ENCODE measurements at regions not wholly inside any gene's neighbourhood (a gene's known extent, or its start where the extent isn't known, plus 50 kb on each side); places are given as distances from the start of the nearest gene placed in this dataset.
"Not testable (repeated sequence)": the region's sequence is repeated elsewhere in the genome, so short reads cannot be mapped to it uniquely, and the experiment has no call there.

DNA sequence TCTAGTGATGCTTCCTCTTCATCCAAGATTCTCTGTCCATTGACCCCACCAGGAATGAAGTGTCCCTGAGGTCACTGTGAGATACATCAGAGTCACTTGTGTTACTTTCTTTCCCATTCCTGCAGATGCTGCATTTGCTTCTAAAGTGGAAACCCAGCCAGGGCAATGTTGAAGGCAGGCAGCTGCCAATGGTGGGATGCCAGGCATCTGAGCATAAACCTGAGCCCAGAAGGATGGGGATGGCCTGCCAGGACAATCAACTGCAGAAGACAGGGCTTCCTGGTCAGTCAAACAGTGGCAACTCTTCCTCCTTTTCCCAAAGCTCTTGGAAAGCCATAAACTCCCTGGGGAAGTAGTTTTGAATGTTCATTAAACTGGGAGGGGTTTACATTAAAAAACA, 178.0 kb upstream of the TMEM132C start:
- H3K9me3 ChIP-seq (ENCODE audit: control insufficient read depth in 1 of 2, low read length in 2 of 2) = no peaks in the 10 kb centered on the region
- H3K4me1 ChIP-seq (ENCODE audit: control insufficient read depth in 1 of 2, insufficient read depth in 2 of 2, low read length in 2 of 2) = no peaks in the 10 kb centered on the region
- no peak overlapping the region for H3K4me3 ChIP-seq (ENCODE audit: low read depth in 1 of 2, low read length in 2 of 2)
- H3K36me3 ChIP-seq (ENCODE audit: control insufficient read depth in 1 of 2, insufficient read depth in 2 of 2, low read length in 2 of 2) = no peaks in the 10 kb centered on the region
- no peak overlapping the region for H3K27ac ChIP-seq (ENCODE audit: low read length)
- H3K27me3 ChIP-seq (ENCODE audit: low read depth, low read length) = no peaks in the 10 kb centered on the region

DNA sequence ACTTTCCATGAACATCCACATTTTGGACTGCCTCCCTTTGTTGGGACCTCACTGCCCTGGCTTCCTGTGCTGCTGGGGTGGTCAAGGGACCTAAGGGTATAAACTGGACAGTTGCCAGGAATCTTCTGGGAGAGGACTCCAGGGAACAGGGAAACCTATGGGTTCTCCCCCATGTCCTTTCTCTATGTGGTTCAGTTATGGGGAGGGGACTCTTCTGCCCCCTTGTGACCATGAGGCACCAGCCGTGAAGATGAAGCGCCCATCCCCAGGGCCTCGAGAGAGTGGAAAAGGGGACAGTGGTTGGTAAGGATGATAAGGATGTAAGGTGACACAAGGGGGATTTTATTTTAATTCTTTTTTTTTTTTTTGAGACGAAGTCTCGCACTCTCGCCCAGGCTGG, 177.0 kb upstream of the TMEM132C start:
- Histone ChIP-seq H3K9me3 (ENCODE audit: control insufficient read depth in 1 of 2, low read length in 2 of 2) (no peaks in the 10 kb centered on the region), H3K4me1 (ENCODE audit: control insufficient read depth in 1 of 2, insufficient read depth in 2 of 2, low read length in 2 of 2) (no peaks in the 10 kb centered on the region), H3K27me3 (ENCODE audit: low read depth, low read length) (no peaks in the 10 kb centered on the region), H3K36me3 (ENCODE audit: control insufficient read depth in 1 of 2, insufficient read depth in 2 of 2, low read length in 2 of 2) (no peaks in the 10 kb centered on the region), H3K4me3 (ENCODE audit: low read depth in 1 of 2, low read length in 2 of 2) (no peak overlapping the region), H3K27ac (ENCODE audit: low read length) (no peak overlapping the region)

DNA sequence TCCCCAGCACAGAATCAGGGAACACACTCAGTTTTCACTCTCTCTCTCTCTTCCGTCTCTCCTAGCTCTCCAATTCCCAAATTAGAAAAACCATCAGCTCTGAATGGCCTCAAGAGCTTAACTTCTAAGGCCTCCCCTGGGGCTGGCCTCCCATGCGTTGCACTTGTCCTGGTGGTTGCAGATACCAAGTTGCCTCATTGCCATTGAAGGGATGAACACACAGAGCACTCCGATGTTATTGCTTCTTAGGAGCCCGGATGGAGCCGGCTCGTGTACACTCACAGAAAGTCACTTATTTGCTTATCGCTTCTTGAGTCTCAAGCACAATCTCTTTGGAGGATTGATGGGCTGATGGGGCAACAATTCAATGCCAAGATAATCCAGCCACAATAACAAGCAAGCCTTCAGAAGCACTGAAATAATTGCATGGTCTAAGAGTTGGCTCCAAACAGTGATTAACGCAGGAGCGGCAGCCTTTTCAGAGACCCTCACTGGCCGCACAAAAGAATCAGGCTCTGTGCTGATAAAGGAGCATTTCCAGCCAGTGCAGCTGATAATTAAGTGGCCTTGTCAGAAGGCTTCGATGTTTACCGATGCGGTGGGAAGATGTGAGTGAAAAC, 175.8 kb upstream of the TMEM132C start:
- Histone ChIP-seq H3K27me3 (ENCODE audit: low read depth, low read length) (no peaks in the 10 kb centered on the region), H3K36me3 (ENCODE audit: control insufficient read depth in 1 of 2, insufficient read depth in 2 of 2, low read length in 2 of 2) (no peaks in the 10 kb centered on the region), H3K4me1 (ENCODE audit: control insufficient read depth in 1 of 2, insufficient read depth in 2 of 2, low read length in 2 of 2) (no peaks in the 10 kb centered on the region), H3K27ac (ENCODE audit: low read length) (no peak overlapping the region), H3K4me3 (ENCODE audit: low read depth in 1 of 2, low read length in 2 of 2) (no peak overlapping the region), H3K9me3 (ENCODE audit: control insufficient read depth in 1 of 2, low read length in 2 of 2) (no peaks in the 10 kb centered on the region)

DNA sequence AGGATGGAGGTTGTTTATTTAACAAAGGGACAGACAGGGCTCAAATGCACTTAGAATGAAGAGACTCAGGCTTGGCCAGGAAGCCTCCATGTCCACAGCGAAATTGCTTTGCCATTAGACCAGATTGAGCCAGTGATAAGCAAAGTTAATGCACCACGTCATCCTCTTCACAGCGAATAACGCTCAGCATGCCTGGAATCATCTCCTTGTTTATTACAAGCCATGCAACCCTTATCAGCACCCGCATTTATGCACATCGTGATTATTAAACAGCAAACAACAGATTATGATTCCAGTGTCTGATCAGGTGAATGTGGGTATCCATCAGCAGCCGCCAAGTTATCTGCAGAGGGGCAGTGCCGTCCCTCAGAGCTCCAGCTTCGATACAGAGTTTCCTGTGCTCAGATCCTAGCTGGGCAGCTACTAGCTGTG, 175.0 kb upstream of the TMEM132C start:
- no peaks in the 10 kb centered on the region for H3K36me3 ChIP-seq (ENCODE audit: control insufficient read depth in 1 of 2, insufficient read depth in 2 of 2, low read length in 2 of 2)
- H3K9me3 ChIP-seq (ENCODE audit: control insufficient read depth in 1 of 2, low read length in 2 of 2) = no peaks in the 10 kb centered on the region
- H3K4me1 ChIP-seq (ENCODE audit: control insufficient read depth in 1 of 2, insufficient read depth in 2 of 2, low read length in 2 of 2) = no peaks in the 10 kb centered on the region
- no peaks in the 10 kb centered on the region for H3K27me3 ChIP-seq (ENCODE audit: low read depth, low read length)
- H3K27ac ChIP-seq (ENCODE audit: low read length) = no peak overlapping the region
- no peak overlapping the region for H3K4me3 ChIP-seq (ENCODE audit: low read depth in 1 of 2, low read length in 2 of 2)

DNA sequence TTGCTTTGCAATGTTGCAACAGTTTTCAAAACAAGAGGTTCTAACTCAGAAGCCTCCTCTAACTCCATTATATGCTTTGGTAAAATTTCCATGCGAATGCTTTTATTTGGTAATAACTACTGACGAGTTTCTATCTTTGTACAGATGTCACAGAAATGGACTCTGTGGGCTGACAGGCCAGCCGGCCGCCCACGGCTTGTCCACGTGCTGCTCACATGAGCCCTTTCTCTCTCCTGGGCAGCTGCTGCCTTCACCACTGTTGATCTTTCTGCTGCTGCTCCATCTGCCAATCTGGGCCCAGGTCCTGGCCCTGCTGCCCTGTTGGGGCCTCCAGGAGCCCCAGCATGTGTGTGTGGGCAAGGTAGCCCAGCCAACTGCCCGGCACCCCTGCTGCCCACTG, 168.2 kb upstream of the TMEM132C start:
- Histone ChIP-seq H3K27me3 (ENCODE audit: low read depth, low read length) (no peaks in the 10 kb centered on the region), H3K4me1 (ENCODE audit: control insufficient read depth in 1 of 2, insufficient read depth in 2 of 2, low read length in 2 of 2) (no peaks in the 10 kb centered on the region), H3K4me3 (ENCODE audit: low read depth in 1 of 2, low read length in 2 of 2) (no peak overlapping the region), H3K9me3 (ENCODE audit: control insufficient read depth in 1 of 2, low read length in 2 of 2) (peaks cover 0 to 5% of the 10 kb centered on the region in 2 donors), H3K36me3 (ENCODE audit: control insufficient read depth in 1 of 2, insufficient read depth in 2 of 2, low read length in 2 of 2) (no peaks in the 10 kb centered on the region), H3K27ac (ENCODE audit: low read length) (no peak overlapping the region)

DNA sequence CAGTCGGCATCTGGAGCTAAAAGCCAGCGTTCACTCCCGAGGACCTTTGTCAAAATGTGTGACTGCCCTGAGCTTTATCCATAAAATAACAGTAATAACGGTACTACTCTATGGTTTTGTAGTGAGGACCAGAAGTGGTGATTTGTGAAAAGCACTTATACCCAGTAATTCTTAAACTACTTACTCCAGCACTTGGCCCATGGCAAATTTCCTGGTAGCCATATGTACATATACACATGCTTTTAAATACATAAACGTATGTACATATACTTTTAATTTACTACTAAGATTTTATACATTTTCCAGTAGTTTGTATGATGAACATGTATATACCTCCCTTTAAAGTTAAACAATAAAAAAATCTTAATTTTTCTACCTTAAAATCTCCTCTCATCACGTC, 163.8 kb upstream of the TMEM132C start:
- Histone ChIP-seq H3K9me3 (ENCODE audit: control insufficient read depth in 1 of 2, low read length in 2 of 2) (peaks cover 0 to 5% of the 10 kb centered on the region in 2 donors), H3K4me3 (ENCODE audit: low read depth in 1 of 2, low read length in 2 of 2) (no peak overlapping the region), H3K27ac (ENCODE audit: low read length) (no peak overlapping the region), H3K36me3 (ENCODE audit: control insufficient read depth in 1 of 2, insufficient read depth in 2 of 2, low read length in 2 of 2) (no peaks in the 10 kb centered on the region), H3K4me1 (ENCODE audit: control insufficient read depth in 1 of 2, insufficient read depth in 2 of 2, low read length in 2 of 2) (no peaks in the 10 kb centered on the region), H3K27me3 (ENCODE audit: low read depth, low read length) (no peaks in the 10 kb centered on the region)

DNA sequence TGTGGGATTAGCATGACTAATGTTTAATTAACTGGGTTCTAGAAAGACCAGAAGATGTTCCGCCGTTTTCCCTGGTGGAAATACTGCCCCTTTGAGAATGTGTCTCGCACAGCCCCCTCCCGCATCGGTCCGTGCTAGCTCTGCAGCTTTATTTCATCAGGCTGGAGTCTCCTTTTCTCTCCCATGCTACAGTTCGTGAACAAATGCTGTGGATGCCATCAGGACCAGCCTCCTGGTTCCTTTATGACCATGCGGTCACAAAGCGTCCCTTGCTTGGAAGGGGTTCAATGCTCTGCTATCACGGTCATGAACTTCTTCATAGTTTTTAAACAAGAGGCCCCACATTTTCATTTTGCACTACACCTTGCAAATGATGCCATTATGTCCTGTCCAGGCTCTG, 157.7 kb upstream of the TMEM132C start:
- Histone ChIP-seq H3K27me3 (ENCODE audit: low read depth, low read length) (no peaks in the 10 kb centered on the region), H3K4me3 (ENCODE audit: low read depth in 1 of 2, low read length in 2 of 2) (no peak overlapping the region), H3K9me3 (ENCODE audit: control insufficient read depth in 1 of 2, low read length in 2 of 2) (no peaks in the 10 kb centered on the region), H3K36me3 (ENCODE audit: control insufficient read depth in 1 of 2, insufficient read depth in 2 of 2, low read length in 2 of 2) (no peaks in the 10 kb centered on the region), H3K27ac (ENCODE audit: low read length) (no peak overlapping the region), H3K4me1 (ENCODE audit: control insufficient read depth in 1 of 2, insufficient read depth in 2 of 2, low read length in 2 of 2) (no peaks in the 10 kb centered on the region)

DNA sequence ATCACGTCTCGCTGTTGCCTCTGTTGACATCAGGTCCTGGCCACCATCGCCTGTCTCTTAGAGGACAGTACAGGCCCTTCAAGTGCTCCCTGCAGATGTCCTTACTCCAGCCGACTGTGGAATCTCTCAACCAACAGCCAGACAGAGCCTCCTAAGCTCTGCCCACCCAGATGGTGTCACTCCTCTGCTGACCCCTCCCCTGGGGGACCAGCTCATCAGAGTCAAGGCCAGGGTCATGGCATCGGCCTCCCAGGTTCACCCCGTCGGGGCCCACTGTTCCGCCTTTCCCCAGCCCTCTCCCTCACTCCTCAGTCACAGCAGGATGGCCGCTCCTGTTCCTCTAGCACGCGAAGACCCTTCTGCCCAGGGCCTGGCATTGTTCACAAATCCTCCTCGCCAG, 157.3 kb upstream of the TMEM132C start:
- Histone ChIP-seq H3K9me3 (ENCODE audit: control insufficient read depth in 1 of 2, low read length in 2 of 2) (no peaks in the 10 kb centered on the region), H3K27me3 (ENCODE audit: low read depth, low read length) (no peaks in the 10 kb centered on the region), H3K27ac (ENCODE audit: low read length) (no peak overlapping the region)

DNA sequence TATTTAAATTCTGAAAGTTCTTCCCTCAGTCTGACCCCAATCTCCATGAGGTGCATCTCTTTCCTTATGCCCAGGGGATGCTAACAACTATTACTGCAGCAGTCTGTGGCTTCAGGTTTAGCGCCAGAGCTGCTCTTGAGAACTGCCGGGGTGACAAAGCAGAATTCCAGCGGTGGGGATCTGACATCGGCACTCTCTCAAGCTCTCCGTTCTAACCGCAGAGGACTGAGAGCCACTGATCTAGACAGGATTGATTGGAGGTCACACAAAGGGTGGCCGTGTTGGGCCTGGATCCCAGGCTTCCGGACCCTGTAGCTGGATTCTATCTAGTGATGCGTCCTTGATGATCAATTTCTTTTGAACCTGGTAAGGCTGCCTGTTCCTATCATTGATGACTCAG, 155.6 kb upstream of the TMEM132C start:
- no peaks in the 10 kb centered on the region for H3K36me3 ChIP-seq (ENCODE audit: control insufficient read depth in 1 of 2, insufficient read depth in 2 of 2, low read length in 2 of 2)
- no peaks in the 10 kb centered on the region for H3K4me1 ChIP-seq (ENCODE audit: control insufficient read depth in 1 of 2, insufficient read depth in 2 of 2, low read length in 2 of 2)
- H3K27ac ChIP-seq (ENCODE audit: low read length) = no peak overlapping the region
- no peaks in the 10 kb centered on the region for H3K9me3 ChIP-seq (ENCODE audit: control insufficient read depth in 1 of 2, low read length in 2 of 2)
- no peaks in the 10 kb centered on the region for H3K27me3 ChIP-seq (ENCODE audit: low read depth, low read length)
- no peak overlapping the region for H3K4me3 ChIP-seq (ENCODE audit: low read depth in 1 of 2, low read length in 2 of 2)

More for the DNA sequence above, 157.3 kb upstream of the TMEM132C start:
- Histone ChIP-seq H3K4me3 (ENCODE audit: low read depth in 1 of 2, low read length in 2 of 2) (no peak overlapping the region), H3K36me3 (ENCODE audit: control insufficient read depth in 1 of 2, insufficient read depth in 2 of 2, low read length in 2 of 2) (no peaks in the 10 kb centered on the region), H3K4me1 (ENCODE audit: control insufficient read depth in 1 of 2, insufficient read depth in 2 of 2, low read length in 2 of 2) (no peaks in the 10 kb centered on the region)

DNA sequence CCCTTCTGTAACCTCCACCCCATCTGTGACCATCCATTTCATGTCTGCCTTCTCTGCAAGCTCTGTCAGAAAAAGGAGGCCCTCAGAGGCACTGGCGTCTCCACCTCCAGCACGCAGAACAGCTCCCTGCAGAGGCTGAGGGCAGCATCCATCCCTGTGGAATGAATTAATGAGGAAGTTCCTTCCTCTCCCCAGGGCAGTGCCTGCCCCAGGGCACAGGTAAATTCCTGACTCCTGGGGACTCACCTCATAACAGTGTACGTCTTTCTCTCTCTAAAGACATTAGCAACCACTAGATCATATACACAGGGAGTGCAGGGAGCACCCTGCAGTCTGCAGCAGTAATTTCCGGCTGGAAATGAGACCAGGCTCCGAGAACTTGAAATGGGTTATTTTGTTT, 155.0 kb upstream of the TMEM132C start:
- Histone ChIP-seq H3K36me3 (ENCODE audit: control insufficient read depth in 1 of 2, insufficient read depth in 2 of 2, low read length in 2 of 2) (no peaks in the 10 kb centered on the region), H3K4me3 (ENCODE audit: low read depth in 1 of 2, low read length in 2 of 2) (no peak overlapping the region), H3K27ac (ENCODE audit: low read length) (no peak overlapping the region), H3K9me3 (ENCODE audit: control insufficient read depth in 1 of 2, low read length in 2 of 2) (no peaks in the 10 kb centered on the region), H3K27me3 (ENCODE audit: low read depth, low read length) (no peaks in the 10 kb centered on the region), H3K4me1 (ENCODE audit: control insufficient read depth in 1 of 2, insufficient read depth in 2 of 2, low read length in 2 of 2) (no peaks in the 10 kb centered on the region)

DNA sequence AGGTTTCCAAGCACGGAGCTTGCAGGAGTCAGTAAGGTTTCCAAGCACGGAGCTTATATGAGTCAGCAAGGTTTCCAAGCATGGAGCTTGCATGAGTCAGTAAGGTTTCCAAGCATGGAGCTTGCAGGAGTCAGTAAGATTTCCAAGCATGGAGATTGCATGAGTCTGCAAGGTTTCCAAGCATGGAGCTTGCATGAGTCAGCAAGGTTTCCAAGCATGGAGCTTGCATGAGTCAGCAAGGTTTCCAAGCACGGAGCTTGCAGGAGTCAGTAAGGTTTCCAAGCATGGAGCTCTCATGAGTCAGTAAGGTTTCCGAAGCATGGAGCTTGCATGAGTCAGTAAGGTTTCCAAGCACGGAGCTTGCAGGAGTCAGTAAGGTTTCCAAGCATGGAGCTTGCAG, 153.7 kb upstream of the TMEM132C start:
- H3K36me3 ChIP-seq (ENCODE audit: control insufficient read depth in 1 of 2, insufficient read depth in 2 of 2, low read length in 2 of 2); H3K27me3 ChIP-seq (ENCODE audit: low read depth, low read length); H3K4me3 ChIP-seq (ENCODE audit: low read depth in 1 of 2, low read length in 2 of 2); H3K4me1 ChIP-seq (ENCODE audit: control insufficient read depth in 1 of 2, insufficient read depth in 2 of 2, low read length in 2 of 2); H3K9me3 ChIP-seq (ENCODE audit: control insufficient read depth in 1 of 2, low read length in 2 of 2); H3K27ac ChIP-seq (ENCODE audit: low read length): not testable (repeated sequence)

DNA sequence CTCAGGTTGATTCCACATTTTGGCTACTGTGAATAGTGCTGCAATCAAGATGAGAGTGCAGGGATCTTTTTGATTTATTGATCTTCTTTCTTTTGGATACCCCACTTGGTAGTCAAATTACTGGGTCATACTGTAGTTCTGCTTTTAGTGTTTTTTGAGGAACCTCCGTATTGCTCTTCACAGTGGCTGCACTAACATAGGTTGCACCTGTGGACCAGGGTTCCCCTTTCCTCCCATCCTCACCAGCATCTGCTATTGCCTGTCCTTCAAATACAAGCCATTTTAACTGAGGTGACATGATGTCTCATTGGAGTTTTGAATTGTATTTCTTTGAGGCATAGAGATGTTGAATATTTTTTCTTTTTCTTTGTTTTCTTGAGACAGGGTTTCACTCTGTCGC, 152.5 kb upstream of the TMEM132C start:
- Histone ChIP-seq H3K27ac (ENCODE audit: low read length) (no peak overlapping the region), H3K9me3 (ENCODE audit: control insufficient read depth in 1 of 2, low read length in 2 of 2) (peaks cover 0 to 4% of the 10 kb centered on the region in 2 donors), H3K4me1 (ENCODE audit: control insufficient read depth in 1 of 2, insufficient read depth in 2 of 2, low read length in 2 of 2) (no peaks in the 10 kb centered on the region), H3K27me3 (ENCODE audit: low read depth, low read length) (no peaks in the 10 kb centered on the region), H3K36me3 (ENCODE audit: control insufficient read depth in 1 of 2, insufficient read depth in 2 of 2, low read length in 2 of 2) (no peaks in the 10 kb centered on the region), H3K4me3 (ENCODE audit: low read depth in 1 of 2, low read length in 2 of 2) (no peak overlapping the region)

Measured in muscle layer of duodenum (tissue), 2 donors.